Neural cell (in vitro differentiated cells): ENCODE measurements at regions not wholly inside any gene's neighbourhood (a gene's known extent, or its start where the extent isn't known, plus 50 kb on each side); places are given as distances from the start of the nearest gene placed in this dataset.

Experiments
- H2AFZ ChIP-seq: fragments of 200-600, 300-800 bp; sonication (generic), shearing (Covaris generic); 2 replicates; pipeline ENCODE4 v1.6.0; 2014; ENCODE audit warnings: low read depth, mild to moderate bottlenecking, antibody characterized with exemption, low read length, moderate library complexity
- H3F3A ChIP-seq: fragments of 200-600 bp; shearing (Covaris generic); 2 replicates; pipeline ENCODE4 v1.6.1; 2016; ENCODE audit warnings: mild to moderate bottlenecking, moderate library complexity, mixed read lengths, antibody characterized with exemption, low read length; ENCODE audit not compliant: insufficient read depth, poor library complexity, severe bottlenecking
- H3K27ac ChIP-seq: fragments of 200-600, 300-800 bp; sonication (generic), shearing (Covaris generic); 2 replicates; pipeline ENCODE4 v1.5.1; 2014; ENCODE audit warnings: mild to moderate bottlenecking, low read length, moderate library complexity
- H3K27me3 ChIP-seq: fragments of 300-800, 200-600 bp; sonication (generic), shearing (Covaris generic); 2 replicates; pipeline ENCODE4 v1.6.0; 2014; ENCODE audit warnings: mild to moderate bottlenecking, low read depth, low read length, moderate library complexity; ENCODE audit not compliant: insufficient read depth
- H3K36me3 ChIP-seq: fragments of 300-800, 200-600 bp; sonication (generic), shearing (Covaris generic); 2 replicates; pipeline ENCODE4 v1.5.1; 2014; ENCODE audit warnings: mild to moderate bottlenecking, antibody characterized with exemption, low read length, moderate library complexity; ENCODE audit not compliant: insufficient read depth
- H3K4me2 ChIP-seq: fragments of 300-800, 200-600 bp; sonication (generic), shearing (Covaris generic); 2 replicates; pipeline ENCODE4 v1.6.0; 2014; ENCODE audit warnings: mild to moderate bottlenecking, low read length
- H3K4me3 ChIP-seq: fragments of 300-800, 200-600 bp; sonication (generic), shearing (Covaris generic); 2 replicates; pipeline ENCODE4 v1.5.1; 2014; ENCODE audit warnings: mild to moderate bottlenecking, low read length, moderate library complexity
- H3K79me2 ChIP-seq: fragments of 200-600 bp; shearing (Covaris generic); replicated peaks from 2 replicates; pipeline ENCODE4 v1.6.0; 2014; ENCODE audit warnings: mild to moderate bottlenecking, low read length, moderate library complexity; ENCODE audit not compliant: insufficient read depth
- H3K9ac ChIP-seq: fragments of 300-800, 200-600 bp; sonication (generic), shearing (Covaris generic); 2 replicates; pipeline ENCODE4 v1.6.1; 2016; ENCODE audit warnings: mild to moderate bottlenecking, low read length, mixed read lengths
- H3K9me2 ChIP-seq: fragments of 200-600 bp; shearing (Covaris generic); 2 replicates; pipeline ENCODE4 v1.6.1; 2016; ENCODE audit warnings: mild to moderate bottlenecking, low read length, mixed read lengths; ENCODE audit not compliant: insufficient read depth
- H3K9me3 ChIP-seq: fragments of 200-600, 300-800 bp; sonication (generic), shearing (Covaris generic); 2 replicates; pipeline ENCODE4 v1.6.1; 2016; ENCODE audit warnings: mild to moderate bottlenecking, mixed run types, low read length, moderate library complexity, mixed read lengths
- H4K20me1 ChIP-seq: fragments of 200-600 bp; shearing (Covaris generic); 2 replicates; pipeline ENCODE4 v1.6.1; 2016; ENCODE audit warnings: mild to moderate bottlenecking, mixed run types; ENCODE audit not compliant: insufficient read depth
- EP300 ChIP-seq: fragments of 450-650 bp; conservative IDR thresholded peaks from 2 replicates; pipeline ENCODE4 v1.6.1; 2014; ENCODE audit warnings: antibody characterized with exemption, mild to moderate bottlenecking, moderate library complexity; ENCODE audit not compliant: poor library complexity, severe bottlenecking
- EZH2 ChIP-seq: fragments of 200-600, 300-800 bp; shearing (Covaris generic), sonication (generic); IDR thresholded peaks from 2 replicates; pipeline ENCODE4 v1.6.1; 2014; ENCODE audit warnings: antibody characterized with exemption, low read length, borderline replicate concordance, mild to moderate bottlenecking; ENCODE audit not compliant: insufficient read depth, poor library complexity, severe bottlenecking
- MXI1 ChIP-seq: fragments of 450-650 bp; conservative IDR thresholded peaks from 2 replicates; pipeline ENCODE4 v1.6.1; 2014; ENCODE audit warnings: antibody characterized with exemption, mild to moderate bottlenecking; ENCODE audit not compliant: poor library complexity, severe bottlenecking
- POLR2AphosphoS5 ChIP-seq: IDR thresholded peaks from 2 replicates; pipeline ENCODE4 v1.6.1; 2012
- RAD21 ChIP-seq: fragments of 450-650 bp; conservative IDR thresholded peaks from 2 replicates; pipeline ENCODE4 v1.6.1; 2014; ENCODE audit warnings: antibody characterized with exemption, mild to moderate bottlenecking, moderate library complexity
- SMC3 ChIP-seq: fragments of 450-650 bp; conservative IDR thresholded peaks from 2 replicates; pipeline ENCODE4 v1.6.1; 2014; ENCODE audit warnings: antibody characterized with exemption, mild to moderate bottlenecking, moderate library complexity; ENCODE audit not compliant: poor library complexity
- TAF1 ChIP-seq: IDR thresholded peaks from 2 replicates; pipeline ENCODE4 v1.6.1; 2012; ENCODE audit warnings: low read depth
- TF ChIP-seq, protein P1 (sequence below): IDR thresholded peaks from 2 replicates; pipeline ENCODE4 v1.6.1; 2012; ENCODE audit warnings: borderline replicate concordance
- TF ChIP-seq, protein P2 (sequence below): fragments of 450-650 bp; IDR thresholded peaks from 2 replicates; pipeline ENCODE4 v1.5.1; 2014; ENCODE audit warnings: antibody characterized with exemption, mild to moderate bottlenecking, moderate library complexity; ENCODE audit not compliant: poor library complexity, severe bottlenecking

DNA sequence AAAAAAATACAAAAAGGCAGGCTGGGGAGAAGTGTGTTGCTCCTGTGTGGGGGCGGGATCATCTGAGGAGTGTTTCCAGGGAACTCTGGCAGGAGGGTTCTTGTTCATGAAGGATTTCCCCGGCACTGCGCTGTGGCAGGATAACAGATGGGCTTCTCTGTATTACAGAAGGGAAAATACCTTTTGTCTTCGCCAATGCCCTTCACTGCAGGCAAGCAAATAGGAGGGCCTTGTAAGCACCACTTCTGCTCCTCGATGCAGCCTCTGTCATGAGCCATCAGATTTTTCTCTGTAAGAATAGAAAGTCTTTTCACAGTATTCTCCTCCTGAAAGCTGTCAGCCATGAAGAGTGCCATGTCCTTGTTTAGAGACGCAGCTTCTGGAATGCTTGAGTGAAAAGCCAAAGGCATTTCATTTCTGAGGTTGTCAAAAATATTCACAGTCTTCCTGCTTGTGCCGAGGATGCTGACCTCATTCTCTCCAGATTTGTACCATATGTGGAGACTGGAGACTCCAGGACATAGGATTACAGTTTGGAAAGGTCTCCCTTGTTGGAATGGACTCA lies 294.0 kb downstream of the YTHDC2 start:
- Histone ChIP-seq H3K79me2 (no peaks in the 10 kb centered on the region), H3K36me3 (no peaks in the 10 kb centered on the region), H3K9me2 (no peaks in the 10 kb centered on the region), H3F3A (no peaks in the 10 kb centered on the region), H3K4me2 (peak overlapping the region; percentile 11), H2AFZ (no peak overlapping the region), H3K27ac (peak overlapping the region; percentile 42), H3K4me3 (peak overlapping the region; percentile 18), H3K9me3 (no peaks in the 10 kb centered on the region), H4K20me1 (no peaks in the 10 kb centered on the region), H3K9ac (no peak overlapping the region), H3K27me3 (no peaks in the 10 kb centered on the region)
- TF ChIP-seq, protein P1, sequence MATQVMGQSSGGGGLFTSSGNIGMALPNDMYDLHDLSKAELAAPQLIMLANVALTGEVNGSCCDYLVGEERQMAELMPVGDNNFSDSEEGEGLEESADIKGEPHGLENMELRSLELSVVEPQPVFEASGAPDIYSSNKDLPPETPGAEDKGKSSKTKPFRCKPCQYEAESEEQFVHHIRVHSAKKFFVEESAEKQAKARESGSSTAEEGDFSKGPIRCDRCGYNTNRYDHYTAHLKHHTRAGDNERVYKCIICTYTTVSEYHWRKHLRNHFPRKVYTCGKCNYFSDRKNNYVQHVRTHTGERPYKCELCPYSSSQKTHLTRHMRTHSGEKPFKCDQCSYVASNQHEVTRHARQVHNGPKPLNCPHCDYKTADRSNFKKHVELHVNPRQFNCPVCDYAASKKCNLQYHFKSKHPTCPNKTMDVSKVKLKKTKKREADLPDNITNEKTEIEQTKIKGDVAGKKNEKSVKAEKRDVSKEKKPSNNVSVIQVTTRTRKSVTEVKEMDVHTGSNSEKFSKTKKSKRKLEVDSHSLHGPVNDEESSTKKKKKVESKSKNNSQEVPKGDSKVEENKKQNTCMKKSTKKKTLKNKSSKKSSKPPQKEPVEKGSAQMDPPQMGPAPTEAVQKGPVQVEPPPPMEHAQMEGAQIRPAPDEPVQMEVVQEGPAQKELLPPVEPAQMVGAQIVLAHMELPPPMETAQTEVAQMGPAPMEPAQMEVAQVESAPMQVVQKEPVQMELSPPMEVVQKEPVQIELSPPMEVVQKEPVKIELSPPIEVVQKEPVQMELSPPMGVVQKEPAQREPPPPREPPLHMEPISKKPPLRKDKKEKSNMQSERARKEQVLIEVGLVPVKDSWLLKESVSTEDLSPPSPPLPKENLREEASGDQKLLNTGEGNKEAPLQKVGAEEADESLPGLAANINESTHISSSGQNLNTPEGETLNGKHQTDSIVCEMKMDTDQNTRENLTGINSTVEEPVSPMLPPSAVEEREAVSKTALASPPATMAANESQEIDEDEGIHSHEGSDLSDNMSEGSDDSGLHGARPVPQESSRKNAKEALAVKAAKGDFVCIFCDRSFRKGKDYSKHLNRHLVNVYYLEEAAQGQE: peak; percentile 85
- TF ChIP-seq RAD21 (no peak), POLR2AphosphoS5 (peak; percentile 45), EP300 (peak; percentile 38), MXI1 (no peak)

DNA sequence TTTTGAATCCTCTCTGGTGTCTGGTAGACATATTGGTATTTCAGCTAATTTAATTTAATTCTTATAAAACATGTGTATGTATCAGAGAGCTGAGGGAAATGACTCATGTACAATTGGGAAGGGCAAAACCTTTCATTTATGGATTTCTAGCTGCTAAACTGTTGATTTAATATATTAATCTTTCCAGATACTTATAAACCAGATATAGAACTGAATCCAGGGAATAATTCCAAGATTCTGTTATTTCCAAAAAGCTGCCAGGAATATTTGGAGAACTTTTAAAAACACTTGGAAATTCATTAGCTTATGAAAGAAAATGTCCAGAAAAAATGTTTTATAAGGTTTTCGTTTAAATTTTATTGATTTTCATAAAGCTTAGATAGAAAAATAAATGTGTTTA lies 295.5 kb downstream of the YTHDC2 start:
- H3K36me3 ChIP-seq: no peaks in the 10 kb centered on the region
- no peak overlapping the region for H2AFZ ChIP-seq
- no peaks in the 10 kb centered on the region for H4K20me1 ChIP-seq
- no peak overlapping the region for H3K4me3 ChIP-seq
- H3K9ac ChIP-seq: no peak overlapping the region
- H3K9me2 ChIP-seq: no peaks in the 10 kb centered on the region
- no peaks in the 10 kb centered on the region for H3K79me2 ChIP-seq
- H3F3A ChIP-seq: no peaks in the 10 kb centered on the region
- no peak overlapping the region for H3K27ac ChIP-seq
- TF ChIP-seq, protein P1: no peak
- TF ChIP-seq, protein P2, sequence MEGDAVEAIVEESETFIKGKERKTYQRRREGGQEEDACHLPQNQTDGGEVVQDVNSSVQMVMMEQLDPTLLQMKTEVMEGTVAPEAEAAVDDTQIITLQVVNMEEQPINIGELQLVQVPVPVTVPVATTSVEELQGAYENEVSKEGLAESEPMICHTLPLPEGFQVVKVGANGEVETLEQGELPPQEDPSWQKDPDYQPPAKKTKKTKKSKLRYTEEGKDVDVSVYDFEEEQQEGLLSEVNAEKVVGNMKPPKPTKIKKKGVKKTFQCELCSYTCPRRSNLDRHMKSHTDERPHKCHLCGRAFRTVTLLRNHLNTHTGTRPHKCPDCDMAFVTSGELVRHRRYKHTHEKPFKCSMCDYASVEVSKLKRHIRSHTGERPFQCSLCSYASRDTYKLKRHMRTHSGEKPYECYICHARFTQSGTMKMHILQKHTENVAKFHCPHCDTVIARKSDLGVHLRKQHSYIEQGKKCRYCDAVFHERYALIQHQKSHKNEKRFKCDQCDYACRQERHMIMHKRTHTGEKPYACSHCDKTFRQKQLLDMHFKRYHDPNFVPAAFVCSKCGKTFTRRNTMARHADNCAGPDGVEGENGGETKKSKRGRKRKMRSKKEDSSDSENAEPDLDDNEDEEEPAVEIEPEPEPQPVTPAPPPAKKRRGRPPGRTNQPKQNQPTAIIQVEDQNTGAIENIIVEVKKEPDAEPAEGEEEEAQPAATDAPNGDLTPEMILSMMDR: no peak
- TF ChIP-seq EZH2: no peak
- TF ChIP-seq RAD21: no peak
- TF ChIP-seq TAF1: no peak
- no peak for TF ChIP-seq POLR2AphosphoS5
- no peak for TF ChIP-seq SMC3
- no peak for TF ChIP-seq EP300
- no peak for TF ChIP-seq MXI1
- no peak overlapping the region for H3K4me2 ChIP-seq
- no peaks in the 10 kb centered on the region for H3K9me3 ChIP-seq
- no peaks in the 10 kb centered on the region for H3K27me3 ChIP-seq
